Kasumi-1 (cell line): ENCODE measurements at regions not wholly inside any gene's neighbourhood (a gene's known extent, or its start where the extent isn't known, plus 50 kb on each side); places are given as distances from the start of the nearest gene placed in this dataset.
A peak's percentile ranks its signal among the peaks of the same experiment; 100 is the strongest.

Experiments used
- DNase-seq, 2 experiments: peaks; one replicate each; lab custom pipeline; 2025; lab: John Stamatoyannopoulos, UW

- no peak for DNase-seq
Observed at GRCh38 chr1:182293119-182293589, 98.4 kb downstream of the GLUL start.

GRCh38 chr1:182292193-182292741, 99.3 kb downstream of the GLUL start:
- no peak for DNase-seq

- no peak for DNase-seq
Observed at GRCh38 chr1:182291584-182292192, 99.9 kb downstream of the GLUL start.

GRCh38 chr1:182288749-182289604, 102.6 kb downstream of the GLUL start:
- DNase-seq: no peak

GRCh38 chr1:182286761-182287160, 104.8 kb downstream of the GLUL start:
- DNase-seq: no peak

GRCh38 chr1:182283746-182284544, 107.6 kb downstream of the GLUL start:
- DNase-seq: no peak

GRCh38 chr1:182281541-182281940, 110.0 kb downstream of the GLUL start:
- DNase-seq: no peak

GRCh38 chr1:182280504-182280900, 111.1 kb downstream of the GLUL start:
- DNase-seq: no peak

- no peak for DNase-seq
Observed at GRCh38 chr1:182279724-182280503, 111.7 kb downstream of the GLUL start.

GRCh38 chr1:182279302-182279701, 112.3 kb downstream of the GLUL start:
- no peak for DNase-seq

- no peak for DNase-seq
Observed at GRCh38 chr1:182278144-182279054, 113.2 kb downstream of the GLUL start.

- no peak for DNase-seq
Observed at GRCh38 chr1:182275271-182275670, 116.3 kb downstream of the GLUL start.

- no peak for DNase-seq
Observed at GRCh38 chr1:182274618-182275017, 117.0 kb downstream of the GLUL start.

- DNase-seq: no peak
Observed at GRCh38 chr1:182270731-182271130, 120.9 kb downstream of the GLUL start.

GRCh38 chr1:182269097-182269496, 122.5 kb downstream of the GLUL start:
- DNase-seq: no peak

- DNase-seq: peak; percentile 53 to 63
Observed at GRCh38 chr1:182268669-182269068, 122.9 kb downstream of the GLUL start.

- DNase-seq: no peak
Observed at GRCh38 chr1:182264185-182264584, 127.4 kb downstream of the GLUL start.

- no peak for DNase-seq
Observed at GRCh38 chr1:182263706-182264105, 127.9 kb downstream of the GLUL start.

GRCh38 chr1:182262425-182262824, 129.2 kb downstream of the GLUL start:
- no peak for DNase-seq

- DNase-seq: no peak
Observed at GRCh38 chr1:182261655-182262054, 129.9 kb downstream of the GLUL start.
